CD8-positive, alpha-beta memory T cell (primary cell): ENCODE measurements at regions not wholly inside any gene's neighbourhood (a gene's known extent, or its start where the extent isn't known, plus 50 kb on each side); places are given as distances from the start of the nearest gene placed in this dataset.

ENCODE experiments used
- CTCF ChIA-PET: fragments of 350-600 bp; sonication (Branson Sonifier 250); formaldehyde crosslinking; loops from one replicate; lab custom pipeline; 2021; ENCODE audit warnings: antibody characterized with exemption; lab: Charles Lee
- POLR2A ChIA-PET: fragments of 350-600 bp; sonication (Branson Sonifier 250); formaldehyde crosslinking; loops from one replicate; lab custom pipeline; 2021; ENCODE audit warnings: antibody characterized with exemption; lab: Charles Lee
- DNase-seq, 5 donors: peaks; one replicate each; pipeline versions ENCODE4 v3.0.0 to v3.0.0-alpha.2; 2020 to 2022; ENCODE audit warnings: mixed read lengths in 1 of 5
- H3K27ac ChIP-seq: one replicate; pipeline ENCODE4 v1.7.0; 2013; ENCODE audit warnings: low read depth, mild to moderate bottlenecking, low read length, moderate library complexity
- H3K27me3 ChIP-seq: 2 replicates; pipeline ENCODE4 v1.7.0; 2013; ENCODE audit warnings: low read length, mild to moderate bottlenecking; ENCODE audit not compliant: insufficient read depth, poor library complexity, severe bottlenecking
- H3K36me3 ChIP-seq: 2 replicates; pipeline ENCODE4 v1.7.0; 2013; ENCODE audit warnings: mild to moderate bottlenecking, low read length, moderate library complexity; ENCODE audit not compliant: insufficient read depth
- H3K4me1 ChIP-seq: 2 replicates; pipeline ENCODE4 v1.7.0; 2013; ENCODE audit warnings: mild to moderate bottlenecking, low read length, moderate library complexity; ENCODE audit not compliant: insufficient read depth
- H3K4me3 ChIP-seq: 2 replicates; pipeline ENCODE4 v1.7.0; 2013; ENCODE audit warnings: mild to moderate bottlenecking, low read length
- H3K9me3 ChIP-seq: 2 replicates; pipeline ENCODE4 v1.7.0; 2013; ENCODE audit warnings: mild to moderate bottlenecking, low read length
- H3K27ac Mint-ChIP-seq, 8 donors: one replicate each; pipeline ENCODE4 v1.8.0; 2020 to 2021; ENCODE audit warnings: mixed read lengths in 8 of 8, mild to moderate bottlenecking in 6 of 8, inconsistent platforms in 3 of 8, moderate library complexity in 3 of 8
- H3K27me3 Mint-ChIP-seq, 2 donors: one replicate each; pipeline ENCODE4 v1.8.0; 2020 to 2021; ENCODE audit warnings: mixed read lengths in 2 of 2, mild to moderate bottlenecking in 1 of 2, moderate library complexity in 1 of 2
- H3K36me3 Mint-ChIP-seq, 3 donors: one replicate each; pipeline ENCODE4 v1.8.0; 2020 to 2021; ENCODE audit warnings: mixed read lengths in 3 of 3, inconsistent platforms in 1 of 3, mild to moderate bottlenecking in 1 of 3
- H3K4me1 Mint-ChIP-seq, 3 donors: one replicate each; pipeline ENCODE4 v1.8.0; 2020 to 2021; ENCODE audit warnings: mixed read lengths in 3 of 3, inconsistent platforms in 1 of 3, mild to moderate bottlenecking in 1 of 3
- H3K4me3 Mint-ChIP-seq, 7 donors: one replicate each; pipeline ENCODE4 v1.8.0; 2020 to 2021; ENCODE audit warnings: mixed read lengths in 7 of 7, mild to moderate bottlenecking in 6 of 7, moderate library complexity in 4 of 7, inconsistent platforms in 2 of 7
- H3K9me3 Mint-ChIP-seq, 5 donors: one replicate each; pipeline ENCODE4 v1.8.0; 2020 to 2022; ENCODE audit warnings: mixed read lengths in 5 of 5, mild to moderate bottlenecking in 3 of 5, moderate library complexity in 2 of 5, inconsistent platforms in 1 of 5

- no peaks in the 10 kb centered on the region for H3K27me3 Mint-ChIP-seq
- no peak overlapping the region for H3K4me3 Mint-ChIP-seq
- H3K9me3 Mint-ChIP-seq: peaks cover under 1 to 11% (median 8%) of the 10 kb centered on the region in 5 donors
- Histone ChIP-seq H3K4me3 (no peak overlapping the region), H3K4me1 (no peaks in the 10 kb centered on the region), H3K27ac (no peak overlapping the region), H3K9me3 (no peaks in the 10 kb centered on the region), H3K36me3 (no peaks in the 10 kb centered on the region), H3K27me3 (no peaks in the 10 kb centered on the region)
- no peak for DNase-seq
- ChIA-PET POLR2A (no interaction called here), CTCF (no interaction called here)
- no peak overlapping the region for H3K27ac Mint-ChIP-seq
- no peaks in the 10 kb centered on the region for H3K4me1 Mint-ChIP-seq
- H3K36me3 Mint-ChIP-seq: no peaks in the 10 kb centered on the region
Observed at GRCh38 chr2:22810602-22811001, 574.4 kb upstream of the KLHL29 start.

GRCh38 chr2:22812065-22812680 lies 572.8 kb upstream of the KLHL29 start:
- CTCF ChIA-PET: no interaction called here
- H3K36me3 Mint-ChIP-seq: no peaks in the 10 kb centered on the region
- no peaks in the 10 kb centered on the region for H3K36me3 ChIP-seq
- no peaks in the 10 kb centered on the region for H3K4me1 ChIP-seq
- DNase-seq: no peak
- no peak overlapping the region for H3K27ac Mint-ChIP-seq
- H3K27me3 ChIP-seq: no peaks in the 10 kb centered on the region
- H3K9me3 Mint-ChIP-seq: peaks cover 0 to 7% (median 5%) of the 10 kb centered on the region in 5 donors
- no peak overlapping the region for H3K27ac ChIP-seq
- POLR2A ChIA-PET: no interaction called here
- H3K4me3 ChIP-seq: no peak overlapping the region
- no peaks in the 10 kb centered on the region for H3K27me3 Mint-ChIP-seq
- no peaks in the 10 kb centered on the region for H3K4me1 Mint-ChIP-seq
- no peaks in the 10 kb centered on the region for H3K9me3 ChIP-seq
- H3K4me3 Mint-ChIP-seq: no peak overlapping the region

- Mint-ChIP-seq H3K4me1 (no peaks in the 10 kb centered on the region), H3K9me3 (peaks cover 0 to 7% (median 4%) of the 10 kb centered on the region in 5 donors), H3K4me3 (no peak overlapping the region), H3K27ac (no peak overlapping the region), H3K36me3 (no peaks in the 10 kb centered on the region), H3K27me3 (peaks cover 0 to 2% of the 10 kb centered on the region in 2 donors)
- Histone ChIP-seq H3K27me3 (no peaks in the 10 kb centered on the region), H3K4me3 (no peak overlapping the region), H3K36me3 (no peaks in the 10 kb centered on the region), H3K4me1 (no peaks in the 10 kb centered on the region), H3K27ac (no peak overlapping the region), H3K9me3 (no peaks in the 10 kb centered on the region)
- CTCF ChIA-PET: no interaction called here
- no peak for DNase-seq
- POLR2A ChIA-PET: no interaction called here
Observed at GRCh38 chr2:22817197-22817596, 567.8 kb upstream of the KLHL29 start.

DNA sequence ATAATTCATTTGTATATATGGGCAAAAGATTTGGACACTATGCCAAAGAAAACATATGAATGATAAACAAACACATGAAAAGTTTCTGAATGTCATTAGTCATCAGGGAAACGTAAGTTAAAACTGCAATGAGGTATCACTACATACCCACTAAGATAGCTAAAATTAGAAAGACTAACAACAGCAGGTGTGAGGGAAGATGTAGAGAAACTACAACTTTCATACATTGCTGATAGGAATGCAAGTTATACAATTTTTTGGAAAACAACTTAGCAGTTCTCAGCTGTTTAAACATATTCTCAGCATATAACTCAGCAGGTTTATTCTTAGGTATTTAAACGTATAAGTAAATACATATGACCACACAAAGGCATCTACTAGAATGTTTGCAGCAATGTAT lies 563.5 kb upstream of the KLHL29 start:
- Histone ChIP-seq H3K4me1 (no peaks in the 10 kb centered on the region), H3K4me3 (no peak overlapping the region), H3K27me3 (no peaks in the 10 kb centered on the region), H3K9me3 (no peaks in the 10 kb centered on the region), H3K36me3 (no peaks in the 10 kb centered on the region), H3K27ac (no peak overlapping the region)
- POLR2A ChIA-PET: no interaction called here
- Mint-ChIP-seq H3K4me1 (no peaks in the 10 kb centered on the region), H3K36me3 (no peaks in the 10 kb centered on the region), H3K27ac (no peak overlapping the region), H3K9me3 (peaks cover 0 to 11% (median 4%) of the 10 kb centered on the region in 5 donors), H3K27me3 (peaks cover 0 to 2% of the 10 kb centered on the region in 2 donors), H3K4me3 (no peak overlapping the region)
- no peak for DNase-seq
- CTCF ChIA-PET: no interaction called here

DNA sequence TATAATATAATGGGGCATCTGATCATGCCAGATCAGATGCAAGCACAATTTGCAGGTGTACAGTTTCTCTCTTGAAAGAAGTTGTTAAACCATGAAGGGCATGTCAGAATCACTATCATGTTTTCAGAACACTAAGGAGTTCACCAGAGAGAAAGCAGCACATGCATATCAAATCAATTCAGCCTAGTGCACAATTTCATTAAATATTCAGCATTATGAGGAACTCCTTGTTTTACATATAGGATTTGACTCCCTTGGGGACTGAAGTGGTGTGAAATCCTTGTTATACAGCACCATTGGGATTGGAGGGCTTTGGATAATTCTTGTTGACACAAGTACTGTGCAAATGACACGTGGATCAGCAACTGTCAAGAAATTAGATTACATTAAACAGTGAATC lies 562.1 kb upstream of the KLHL29 start:
- no peaks in the 10 kb centered on the region for H3K4me1 ChIP-seq
- no peak for DNase-seq
- Mint-ChIP-seq H3K4me1 (no peaks in the 10 kb centered on the region), H3K36me3 (no peaks in the 10 kb centered on the region), H3K27ac (no peak overlapping the region), H3K4me3 (no peak overlapping the region), H3K9me3 (peaks cover 0 to 11% (median 2%) of the 10 kb centered on the region in 5 donors), H3K27me3 (no peaks in the 10 kb centered on the region)
- ChIA-PET POLR2A (no interaction called here), CTCF (no interaction called here)
- H3K27ac ChIP-seq: no peak overlapping the region
- no peaks in the 10 kb centered on the region for H3K36me3 ChIP-seq
- H3K9me3 ChIP-seq: no peaks in the 10 kb centered on the region
- H3K27me3 ChIP-seq: no peaks in the 10 kb centered on the region
- no peak overlapping the region for H3K4me3 ChIP-seq

DNA sequence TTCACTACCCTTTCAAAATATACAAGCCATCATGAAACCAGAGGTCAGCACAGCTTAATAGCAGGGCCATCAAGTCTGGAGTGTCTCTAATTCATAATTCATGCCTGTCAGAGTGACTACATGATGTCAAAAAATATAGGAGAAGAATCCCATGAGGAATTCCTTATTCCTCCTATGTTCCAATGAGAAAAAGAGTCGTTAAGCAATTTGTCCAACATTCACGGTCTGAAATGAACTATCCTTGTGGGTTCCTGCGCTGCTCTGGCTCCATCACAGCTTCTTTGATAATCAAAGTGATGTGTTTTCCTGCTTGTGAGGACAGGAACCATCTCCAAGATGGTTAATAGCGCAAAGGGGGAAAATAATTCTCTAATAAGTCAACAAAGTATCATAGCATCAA lies 560.4 kb upstream of the KLHL29 start:
- no peaks in the 10 kb centered on the region for H3K36me3 Mint-ChIP-seq
- H3K9me3 Mint-ChIP-seq: peaks cover 0 to 12% (median 7%) of the 10 kb centered on the region in 5 donors
- no peaks in the 10 kb centered on the region for H3K27me3 ChIP-seq
- H3K27me3 Mint-ChIP-seq: peaks cover 0 to 3% of the 10 kb centered on the region in 2 donors
- no peak overlapping the region for H3K27ac ChIP-seq
- H3K27ac Mint-ChIP-seq: no peak overlapping the region
- H3K4me3 ChIP-seq: no peak overlapping the region
- DNase-seq: no peak
- H3K4me1 ChIP-seq: no peaks in the 10 kb centered on the region
- H3K36me3 ChIP-seq: no peaks in the 10 kb centered on the region
- no peaks in the 10 kb centered on the region for H3K9me3 ChIP-seq
- H3K4me1 Mint-ChIP-seq: no peaks in the 10 kb centered on the region
- POLR2A ChIA-PET: no interaction called here
- CTCF ChIA-PET: no interaction called here
- no peak overlapping the region for H3K4me3 Mint-ChIP-seq

- H3K27me3 ChIP-seq: no peaks in the 10 kb centered on the region
- no peak for DNase-seq
- H3K4me1 ChIP-seq: no peaks in the 10 kb centered on the region
- H3K9me3 Mint-ChIP-seq: peaks cover 0 to 13% (median 7%) of the 10 kb centered on the region in 5 donors
- no peak overlapping the region for H3K27ac ChIP-seq
- no peaks in the 10 kb centered on the region for H3K4me1 Mint-ChIP-seq
- H3K36me3 ChIP-seq: no peaks in the 10 kb centered on the region
- no peak overlapping the region for H3K4me3 Mint-ChIP-seq
- no peak overlapping the region for H3K4me3 ChIP-seq
- H3K27ac Mint-ChIP-seq: no peak overlapping the region
- ChIA-PET CTCF (no interaction called here), POLR2A (no interaction called here)
- H3K27me3 Mint-ChIP-seq: peaks cover 0 to 3% of the 10 kb centered on the region in 2 donors
- no peaks in the 10 kb centered on the region for H3K9me3 ChIP-seq
- no peaks in the 10 kb centered on the region for H3K36me3 Mint-ChIP-seq
Observed at GRCh38 chr2:22826703-22827102, 558.3 kb upstream of the KLHL29 start.

DNA sequence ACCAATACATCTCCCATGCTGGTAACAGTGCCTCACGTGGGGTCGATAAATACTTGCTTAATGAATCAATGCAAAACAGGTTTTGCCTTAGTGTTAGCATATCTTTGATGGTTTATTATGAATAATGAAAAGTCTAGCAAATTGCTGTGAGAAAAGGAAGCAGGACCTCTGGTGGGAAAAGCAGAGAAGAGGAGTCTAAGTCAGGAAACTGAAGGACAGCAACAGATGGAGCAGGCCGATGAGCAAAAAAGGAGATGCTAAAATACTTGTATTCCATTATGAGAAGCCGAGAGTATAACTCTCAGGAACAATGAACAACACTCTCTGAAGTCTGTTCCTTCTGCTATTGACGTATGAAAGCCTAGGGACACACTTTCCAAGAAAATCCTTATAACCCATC lies 555.2 kb upstream of the KLHL29 start:
- Mint-ChIP-seq H3K4me1 (no peaks in the 10 kb centered on the region), H3K27me3 (peaks cover 0 to 3% of the 10 kb centered on the region in 2 donors), H3K36me3 (no peaks in the 10 kb centered on the region), H3K27ac (no peak overlapping the region), H3K4me3 (no peak overlapping the region), H3K9me3 (peaks cover 0 to 11% (median 8%) of the 10 kb centered on the region in 5 donors)
- H3K4me3 ChIP-seq: no peak overlapping the region
- POLR2A ChIA-PET: no interaction called here
- no peak overlapping the region for H3K27ac ChIP-seq
- CTCF ChIA-PET: no interaction called here
- no peaks in the 10 kb centered on the region for H3K4me1 ChIP-seq
- H3K27me3 ChIP-seq: no peaks in the 10 kb centered on the region
- H3K36me3 ChIP-seq: no peaks in the 10 kb centered on the region
- no peaks in the 10 kb centered on the region for H3K9me3 ChIP-seq
- DNase-seq: no peak
